ENCODE measurements at regions not wholly inside any gene's neighbourhood (a gene's known extent, or its start where the extent isn't known, plus 50 kb on each side); places are given as distances from the start of the nearest gene placed in this dataset.
"Not testable (repeated sequence)": the region's sequence is repeated elsewhere in the genome, so short reads cannot be mapped to it uniquely, and the experiment has no call there.

DNA sequence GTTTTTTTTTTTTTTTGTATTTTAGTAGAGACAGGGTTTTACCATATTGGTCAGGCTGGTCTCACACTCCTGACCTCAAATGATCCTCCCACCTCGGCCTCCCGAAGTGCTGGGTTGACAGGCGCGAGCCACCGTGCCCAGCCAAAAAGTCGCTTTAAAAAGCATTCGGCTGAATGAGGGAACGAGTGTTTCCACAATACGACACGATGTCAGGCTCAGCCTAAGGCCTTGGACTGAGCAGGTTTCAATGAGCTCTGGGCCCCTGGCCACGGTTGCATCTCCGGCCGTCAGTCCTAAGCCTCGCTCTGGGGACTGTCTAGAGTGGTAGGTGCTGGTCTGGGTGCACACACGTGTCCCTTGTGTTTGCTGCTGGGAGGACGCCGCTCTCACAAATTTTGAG is 122.6 kb upstream of the ZNF469 start:
- POLR2A ChIA-PET; DNase-seq (ENCODE audit: extremely low spot score); CTCF ChIA-PET: not testable (repeated sequence)

DNA sequence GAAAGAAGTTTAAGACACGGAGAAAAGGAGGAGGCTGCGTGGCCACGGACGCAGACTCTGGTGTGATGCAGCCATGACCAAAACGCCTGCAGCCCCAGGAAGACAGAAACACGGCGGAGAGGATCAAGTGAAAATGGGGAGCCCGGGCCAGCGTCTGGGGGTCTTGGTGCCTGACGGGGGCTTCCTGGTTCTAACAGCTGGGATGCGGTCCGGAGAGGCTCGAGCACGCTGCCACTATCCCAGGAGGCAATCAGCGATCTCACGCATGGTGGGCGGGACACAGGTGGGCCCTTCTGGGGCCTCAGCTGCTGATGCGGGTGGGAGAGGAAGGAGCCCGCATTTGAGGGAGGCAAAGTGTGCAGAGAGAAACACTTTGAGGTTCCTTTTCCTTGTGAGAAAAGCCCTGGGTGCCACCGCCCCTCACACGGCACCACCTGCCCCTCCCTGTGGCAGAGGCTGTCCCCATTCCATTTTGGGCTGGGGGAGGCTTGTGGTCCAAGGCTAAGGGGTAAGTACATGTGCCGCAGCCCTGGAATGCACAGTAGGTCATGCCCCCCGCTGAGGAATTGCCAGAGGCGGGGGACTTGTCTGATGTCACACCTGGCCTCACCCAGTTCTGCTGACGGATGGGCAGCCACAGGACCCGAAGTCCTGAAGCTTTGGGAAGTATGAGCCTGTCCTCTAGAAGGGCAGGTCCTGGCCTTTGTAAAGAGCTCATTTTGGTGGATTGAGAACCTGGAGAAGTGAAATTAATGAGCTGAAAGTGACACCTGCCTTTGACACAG is 121.7 kb upstream of the ZNF469 start:
- DNase-seq (ENCODE audit: extremely low spot score); POLR2A ChIA-PET: not testable (repeated sequence)
- CTCF ChIA-PET: interaction anchor here (0.6 kb wide), 1 partner anchor 372 kb away, joined by 5 read pairs; no protein-coding TSS in a partner anchor

DNA sequence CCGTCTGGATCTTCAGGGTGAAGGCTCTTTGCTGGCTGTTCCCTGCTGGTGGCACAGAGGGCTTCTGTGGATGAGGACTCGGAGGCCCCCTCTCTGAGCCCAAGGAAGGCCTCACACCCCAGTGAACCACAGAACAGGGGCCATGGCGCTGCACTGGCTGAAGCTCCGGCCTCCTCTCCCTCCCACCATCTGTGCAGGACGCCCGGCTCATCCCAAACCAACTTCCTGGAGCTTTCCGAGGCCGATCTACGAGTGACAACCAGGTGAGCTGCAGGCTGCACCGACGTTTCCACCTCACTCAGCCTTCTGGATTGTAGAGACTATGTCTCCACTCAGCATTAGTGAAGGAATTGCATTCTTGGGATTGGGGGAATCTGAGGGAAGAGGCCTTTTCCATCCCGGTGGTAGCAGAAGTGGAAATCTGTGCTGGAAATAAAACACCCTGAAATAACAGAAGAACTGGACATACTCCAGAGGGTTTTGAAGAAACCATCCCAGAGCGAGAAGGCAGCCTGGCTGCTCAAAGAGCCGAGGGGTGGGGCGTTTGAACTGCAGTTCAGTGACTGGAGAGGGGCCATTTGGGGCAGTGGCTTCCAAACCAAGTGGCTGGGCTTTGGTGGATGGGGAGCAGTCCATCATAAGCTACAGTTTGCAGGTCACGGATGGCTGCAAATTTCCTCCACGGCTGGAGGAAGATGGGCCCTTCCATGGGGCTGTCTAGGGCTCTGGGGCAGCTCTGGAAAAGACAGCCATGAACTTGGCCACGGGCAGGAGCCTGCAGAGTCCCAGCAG is 120.7 kb upstream of the ZNF469 start:
- POLR2A ChIA-PET: interaction anchor here (1.1 kb wide), 1 partner anchor 65 kb away, joined by 3 read pairs; no protein-coding TSS in a partner anchor
- CTCF ChIA-PET; DNase-seq (ENCODE audit: extremely low spot score): not testable (repeated sequence)

DNA sequence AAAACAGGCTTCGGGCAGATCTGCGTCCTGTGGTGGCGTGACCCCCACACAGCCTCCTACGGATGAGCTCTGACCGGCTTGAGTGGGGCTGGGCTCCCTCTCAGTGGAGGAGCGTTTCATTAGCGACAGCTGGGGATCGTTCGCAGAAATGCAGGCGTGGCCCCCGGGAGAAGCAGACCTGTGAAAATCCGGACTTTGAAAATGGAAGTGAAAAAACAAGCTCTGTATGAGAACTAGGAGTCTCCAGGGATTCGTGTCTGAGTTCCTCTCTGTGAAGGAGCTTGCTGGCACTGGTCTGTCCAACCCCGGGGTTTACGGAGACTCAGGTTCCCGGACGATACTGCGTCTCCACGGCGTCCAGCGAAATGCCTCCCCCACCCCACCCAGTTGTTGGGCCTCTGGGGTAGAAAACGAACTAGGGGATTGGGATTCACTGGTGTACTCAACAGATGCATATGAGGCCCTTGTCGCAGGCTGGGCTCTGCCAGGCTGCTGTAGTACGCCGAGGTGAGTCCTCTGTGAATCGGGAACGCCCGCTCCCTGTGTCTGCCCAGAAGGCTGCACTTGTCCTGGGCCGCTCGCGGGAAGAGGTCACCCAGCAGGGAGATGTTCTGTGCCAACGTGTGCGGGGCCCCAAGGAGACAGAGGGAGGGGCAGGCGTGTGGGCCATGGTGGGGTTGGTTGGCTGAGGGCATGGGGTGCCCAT is 119.7 kb upstream of the ZNF469 start:
- DNase-seq (ENCODE audit: extremely low spot score): peak; percentile 34
- CTCF ChIA-PET: not testable (repeated sequence)
- POLR2A ChIA-PET: interaction anchor here (1.1 kb wide), 1 partner anchor 66 kb away, joined by 3 read pairs; no protein-coding TSS in a partner anchor

DNA sequence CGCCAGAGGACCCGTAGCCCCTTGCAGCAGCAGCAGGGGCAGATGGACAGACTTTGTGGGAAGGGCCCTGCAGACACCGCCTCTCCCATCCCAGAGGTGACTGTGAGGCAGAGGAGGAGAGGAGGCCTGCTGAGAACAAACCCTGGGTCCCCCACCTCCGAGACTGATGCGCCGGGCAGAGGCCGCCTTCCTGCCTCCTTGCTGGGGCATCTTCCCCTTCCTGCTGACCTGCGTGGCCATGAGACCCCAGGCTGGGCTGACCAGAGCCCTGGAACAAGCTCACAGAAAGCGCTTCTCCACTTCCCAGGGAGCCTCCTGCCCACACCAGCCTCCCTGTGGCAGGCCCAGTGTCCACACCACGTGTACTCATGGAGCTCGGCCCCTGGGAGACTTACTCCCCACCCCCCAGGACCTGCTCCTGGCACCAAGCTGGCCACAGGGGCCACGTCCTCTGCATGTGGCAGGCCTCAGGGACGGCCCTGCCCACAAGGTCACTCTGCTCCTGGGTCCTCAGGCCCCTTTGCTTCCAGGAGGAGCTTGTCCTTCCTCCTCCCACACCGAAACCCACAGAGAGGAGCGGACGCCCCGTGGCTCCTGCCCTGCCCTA is 119.0 kb upstream of the ZNF469 start:
- POLR2A ChIA-PET; DNase-seq (ENCODE audit: extremely low spot score); CTCF ChIA-PET: not testable (repeated sequence)

DNA sequence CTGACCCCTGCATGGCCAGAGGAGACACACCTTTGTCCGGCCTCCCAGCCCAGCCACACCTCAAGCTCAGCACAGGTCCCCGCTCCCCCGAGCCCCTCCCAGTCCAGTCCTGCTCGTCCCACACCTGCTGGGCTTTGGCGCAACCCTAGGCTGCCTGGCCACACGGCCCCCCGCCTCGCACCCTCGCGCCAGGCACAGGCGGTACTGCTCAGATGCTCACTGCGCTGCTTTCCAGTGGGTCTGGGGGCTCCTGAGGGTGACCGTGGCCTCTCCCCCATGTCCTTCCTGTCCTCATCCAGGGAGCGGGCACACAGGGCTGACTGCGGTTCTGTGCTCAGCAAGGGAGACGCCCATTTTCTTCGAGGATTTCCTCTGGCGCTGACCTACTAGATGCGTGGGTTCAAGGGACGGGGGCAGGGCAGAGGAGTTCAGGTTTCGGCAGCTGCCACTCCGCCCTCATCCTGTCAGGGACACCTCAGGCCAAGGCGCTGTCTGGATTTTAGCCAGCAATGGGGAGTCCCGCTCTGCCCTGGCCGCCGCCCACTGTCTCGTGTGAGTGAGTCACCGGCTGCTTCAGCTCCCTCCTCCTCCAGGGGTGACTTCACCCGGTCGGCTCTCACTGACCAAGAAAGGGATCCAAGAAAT is 118.0 kb upstream of the ZNF469 start:
- ChIA-PET CTCF (no interaction called here), POLR2A (no interaction called here)
- no peak for TF ChIP-seq HDGF (IDR thresholded peaks at IDR 0.05; ENCODE audit: borderline replicate concordance)
- no peak for TF ChIP-seq ARNT (IDR thresholded peaks at IDR 0.05)
- no peak for TF ChIP-seq ELF4 (IDR thresholded peaks at IDR 0.05)
- no peak for TF ChIP-seq SUZ12 (IDR thresholded peaks at IDR 0.05)
- no peak for TF ChIP-seq L3MBTL2 (conservative IDR thresholded peaks at IDR 0.05)
- no peak for TF ChIP-seq CTBP1 (IDR thresholded peaks at IDR 0.05; ENCODE audit: borderline replicate concordance)
- no peak for TF ChIP-seq BHLHE40 (IDR thresholded peaks at IDR 0.05; ENCODE audit: borderline replicate concordance)
- no peak for TF ChIP-seq FOXM1 (IDR thresholded peaks at IDR 0.05; ENCODE audit: borderline replicate concordance)
- no peak for TF ChIP-seq NFRKB (IDR thresholded peaks at IDR 0.05)
- TF ChIP-seq SP1 (IDR thresholded peaks at IDR 0.05): no peak
- TF ChIP-seq FOXA1 (IDR thresholded peaks at IDR 0.05): no peak
- TF ChIP-seq FOXK2 (IDR thresholded peaks at IDR 0.05): no peak
- TF ChIP-seq, protein P1, sequence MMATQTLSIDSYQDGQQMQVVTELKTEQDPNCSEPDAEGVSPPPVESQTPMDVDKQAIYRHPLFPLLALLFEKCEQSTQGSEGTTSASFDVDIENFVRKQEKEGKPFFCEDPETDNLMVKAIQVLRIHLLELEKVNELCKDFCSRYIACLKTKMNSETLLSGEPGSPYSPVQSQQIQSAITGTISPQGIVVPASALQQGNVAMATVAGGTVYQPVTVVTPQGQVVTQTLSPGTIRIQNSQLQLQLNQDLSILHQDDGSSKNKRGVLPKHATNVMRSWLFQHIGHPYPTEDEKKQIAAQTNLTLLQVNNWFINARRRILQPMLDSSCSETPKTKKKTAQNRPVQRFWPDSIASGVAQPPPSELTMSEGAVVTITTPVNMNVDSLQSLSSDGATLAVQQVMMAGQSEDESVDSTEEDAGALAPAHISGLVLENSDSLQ (IDR thresholded peaks at IDR 0.05): no peak
- TF ChIP-seq ZNF384 (IDR thresholded peaks at IDR 0.05): no peak
- no peak for TF ChIP-seq LEF1 (IDR thresholded peaks at IDR 0.05; ENCODE audit: borderline replicate concordance)
- TF ChIP-seq TARDBP (IDR thresholded peaks at IDR 0.05): no peak
- no peak for DNase-seq (ENCODE audit: extremely low spot score)

DNA sequence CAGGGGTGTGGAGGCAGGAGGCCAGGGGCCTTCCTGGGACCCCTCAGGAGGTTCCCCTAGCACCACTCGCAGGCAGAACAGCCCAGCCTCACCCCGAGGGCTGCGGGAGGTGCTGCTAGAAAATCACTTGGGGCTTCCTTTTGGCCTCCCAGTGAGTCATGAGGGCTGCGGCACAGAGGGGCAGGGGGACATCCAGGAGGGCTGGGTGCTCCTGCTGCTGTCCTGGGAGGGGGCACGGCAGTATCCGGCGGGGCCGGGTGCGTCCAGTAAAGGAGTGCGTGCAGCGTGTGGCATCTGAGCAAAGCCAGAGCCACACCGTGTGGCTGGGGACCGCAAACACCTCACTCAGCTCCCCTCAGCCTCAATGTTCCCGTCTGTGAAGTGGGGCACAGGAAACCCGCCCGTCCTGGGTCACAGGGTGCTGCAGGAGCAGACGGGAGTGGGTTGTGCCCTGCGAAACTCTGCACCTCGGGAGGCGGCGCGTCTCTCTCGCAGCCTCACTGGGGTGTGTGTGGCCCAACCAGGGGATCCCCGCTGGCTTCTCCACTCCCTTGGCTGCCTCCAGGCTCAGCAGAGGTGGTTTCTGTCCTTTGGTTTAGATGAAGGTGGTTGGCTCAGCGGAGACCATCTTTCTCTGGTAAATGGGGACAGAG is 117.3 kb upstream of the ZNF469 start:
- POLR2A ChIA-PET; DNase-seq (ENCODE audit: extremely low spot score); CTCF ChIA-PET: not testable (repeated sequence)

DNA sequence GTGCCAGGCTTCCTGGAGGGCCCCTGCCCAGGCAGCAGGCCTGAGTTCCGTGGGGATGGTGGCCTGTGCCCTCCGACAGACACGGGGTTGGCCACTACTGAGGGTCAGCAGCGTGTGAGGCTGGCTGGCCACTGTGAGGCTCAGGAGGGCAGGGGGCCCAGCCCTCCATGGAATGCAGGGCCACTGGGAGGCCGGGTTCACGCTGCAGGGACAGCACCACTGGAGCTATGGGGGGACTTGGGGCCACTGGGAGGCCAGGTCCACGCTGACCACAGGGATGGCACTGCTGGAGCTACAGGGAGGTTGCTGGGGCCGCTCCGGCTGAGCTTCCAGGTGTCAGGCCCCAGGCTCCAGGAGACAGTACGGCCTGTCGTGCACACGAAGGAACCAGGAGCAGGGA is 116.7 kb upstream of the ZNF469 start:
- POLR2A ChIA-PET; DNase-seq (ENCODE audit: extremely low spot score); CTCF ChIA-PET: not testable (repeated sequence)

DNA sequence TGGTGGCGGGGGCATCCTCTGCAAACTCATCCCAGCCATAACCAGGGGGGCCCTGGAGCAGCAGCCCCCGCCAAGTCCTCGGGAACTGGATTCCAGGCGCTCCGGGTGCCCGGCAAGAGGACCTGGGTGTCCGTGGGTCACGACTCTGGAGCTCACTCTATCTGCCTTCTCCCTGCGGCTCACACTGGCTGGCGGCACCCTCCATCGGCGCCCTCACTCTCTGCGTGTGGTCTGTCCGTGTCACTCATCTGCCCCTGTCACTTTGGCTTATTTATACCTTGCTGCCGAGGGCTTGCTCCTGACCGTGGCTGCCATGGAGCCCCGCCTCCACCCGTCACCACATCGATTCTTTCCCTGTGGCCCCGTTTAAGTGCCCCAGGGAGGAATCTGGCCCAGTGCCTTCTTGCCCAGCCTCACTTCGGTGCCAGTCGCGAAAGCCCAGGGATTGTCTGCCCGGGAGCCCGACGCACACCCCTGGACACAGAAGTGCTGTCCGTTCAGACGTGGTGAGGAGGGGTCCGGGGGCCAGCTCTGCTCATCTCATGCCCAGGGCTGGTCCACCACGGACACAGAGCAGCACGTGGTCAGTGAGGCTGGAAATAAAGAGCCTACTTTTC is 115.7 kb upstream of the ZNF469 start:
- CTCF ChIA-PET; DNase-seq (ENCODE audit: extremely low spot score); POLR2A ChIA-PET: not testable (repeated sequence)

DNA sequence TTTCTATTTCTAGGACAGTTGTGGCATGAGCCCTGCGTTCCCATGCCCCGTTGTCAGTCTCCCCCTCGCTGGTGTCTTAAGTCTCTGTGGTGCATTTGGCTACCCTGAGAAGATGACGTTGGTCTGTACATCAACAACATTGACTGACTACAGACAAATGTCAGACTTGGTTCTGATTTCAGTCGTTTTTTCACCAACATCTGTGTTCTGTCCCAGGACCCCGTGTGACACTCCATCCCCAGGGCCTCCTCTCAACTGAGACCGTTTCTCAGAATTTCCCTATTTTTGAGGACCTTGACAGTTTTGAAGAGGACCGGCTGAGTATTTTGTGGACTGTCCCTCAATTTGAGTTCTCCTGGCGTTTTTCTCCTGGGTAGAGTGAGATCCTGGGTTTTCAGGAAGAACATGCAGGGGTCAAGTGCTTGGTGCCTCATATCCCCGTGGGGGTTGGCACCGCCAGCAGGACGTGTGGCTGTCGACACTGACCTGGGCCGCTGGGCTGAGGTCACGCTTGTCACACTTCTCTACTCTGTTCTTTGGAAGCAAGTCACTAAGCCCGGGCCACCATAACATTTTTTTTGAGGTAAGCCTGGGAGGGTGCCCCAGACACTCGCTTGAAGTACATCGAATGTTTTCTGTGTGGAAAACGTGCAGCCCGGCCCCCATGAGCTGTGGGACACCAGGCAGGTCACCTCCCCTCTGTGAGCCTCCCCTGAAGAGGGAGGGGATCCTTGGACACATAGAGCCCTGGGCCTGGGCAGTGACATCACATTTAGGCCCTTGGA is 114.4 kb upstream of the ZNF469 start:
- POLR2A ChIA-PET; CTCF ChIA-PET; DNase-seq (ENCODE audit: extremely low spot score): not testable (repeated sequence)

DNA sequence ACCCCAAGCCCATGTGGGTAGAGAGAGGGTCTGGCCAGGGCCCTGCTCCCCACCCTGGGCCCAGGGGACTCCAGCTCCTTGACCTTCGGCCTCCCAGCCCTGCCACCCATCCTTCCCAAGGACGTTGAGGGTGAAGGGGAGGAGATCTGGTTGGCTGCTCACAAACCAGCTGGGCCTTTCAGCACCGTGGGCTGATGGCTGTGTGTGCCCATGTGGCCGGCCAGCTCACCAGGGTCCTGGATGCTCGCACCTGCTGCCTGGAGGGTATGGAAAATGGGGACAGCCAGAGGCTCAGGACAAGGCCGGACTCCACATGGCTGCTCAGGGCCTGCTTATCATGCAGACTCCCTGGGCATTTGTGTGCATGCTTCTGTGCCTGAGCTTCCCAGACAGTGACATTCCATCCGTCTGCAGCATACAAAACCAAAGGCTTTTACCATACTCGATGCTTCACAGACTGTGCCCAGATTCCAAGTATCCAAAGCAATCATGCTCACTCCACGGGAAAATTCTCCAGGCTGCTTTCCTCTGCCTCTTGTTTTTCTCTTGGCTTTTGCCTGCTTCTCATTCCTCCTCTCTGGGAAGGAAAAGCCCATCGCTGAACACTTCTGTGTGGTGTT is 112.5 kb upstream of the ZNF469 start:
- DNase-seq (ENCODE audit: extremely low spot score); CTCF ChIA-PET; POLR2A ChIA-PET: not testable (repeated sequence)

DNA sequence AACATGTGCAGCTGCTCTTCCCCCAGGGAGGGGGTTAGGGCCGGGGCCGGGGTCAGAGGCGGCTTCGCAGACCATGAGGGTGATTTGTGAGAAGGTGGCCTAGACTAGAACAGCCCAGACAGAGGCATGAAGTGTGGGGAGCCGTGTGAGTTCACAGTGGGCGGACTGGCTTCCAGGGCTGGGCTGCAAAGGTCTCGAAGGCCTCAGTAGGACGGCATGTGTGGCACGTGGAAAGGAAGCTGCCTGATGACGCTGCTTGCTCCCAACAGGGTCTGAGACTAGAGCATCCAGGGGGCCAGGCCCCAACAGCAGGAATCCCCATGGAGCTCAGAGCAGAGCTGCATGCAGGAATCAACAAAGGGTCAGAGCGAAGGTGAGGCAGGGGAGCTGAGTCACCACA is 111.5 kb upstream of the ZNF469 start:
- CTCF ChIA-PET; DNase-seq (ENCODE audit: extremely low spot score); POLR2A ChIA-PET: not testable (repeated sequence)
